Neural progenitor cell (in vitro differentiated cells): ENCODE measurements at regions not wholly inside any gene's neighbourhood (a gene's known extent, or its start where the extent isn't known, plus 50 kb on each side); places are given as distances from the start of the nearest gene placed in this dataset.

Experiments
- DNase-seq: peaks from one replicate; pipeline ENCODE4 v3.0.0-alpha.2; 2016; ENCODE audit warnings: low spot score
- H2AFZ ChIP-seq: fragments of 200-600 bp; sonication (generic); replicated peaks from 2 replicates; pipeline ENCODE4 v1.6.1; 2016; ENCODE audit warnings: antibody characterized with exemption
- H3F3A ChIP-seq: fragments of 200-600 bp; sonication (generic); 2 replicates; pipeline ENCODE4 v1.6.1; 2016; ENCODE audit warnings: antibody characterized with exemption, low read depth
- H3K27ac ChIP-seq: fragments of 200-600 bp; sonication (generic); 2 replicates; pipeline ENCODE4 v1.5.1; 2016; ENCODE audit warnings: mild to moderate bottlenecking
- H3K27me3 ChIP-seq: fragments of 200-600 bp; sonication (generic); 2 replicates; pipeline ENCODE4 v1.6.1; 2016; ENCODE audit warnings: mild to moderate bottlenecking, moderate library complexity
- H3K36me3 ChIP-seq: fragments of 200-600 bp; sonication (generic); 2 replicates; pipeline ENCODE4 v1.5.1; 2016
- H3K4me1 ChIP-seq: fragments of 200-600 bp; sonication (generic); 2 replicates; pipeline ENCODE4 v1.6.1; 2016; ENCODE audit warnings: mixed run types
- H3K4me2 ChIP-seq: fragments of 200-600 bp; sonication (generic); 2 replicates; pipeline ENCODE4 v1.6.1; 2016
- H3K4me3 ChIP-seq: fragments of 200-600 bp; sonication (generic); 2 replicates; pipeline ENCODE4 v1.5.1; 2016
- H3K79me2 ChIP-seq: fragments of 200-600 bp; sonication (generic); 2 replicates; pipeline ENCODE4 v1.6.1; 2016; ENCODE audit warnings: low read depth
- H3K9ac ChIP-seq: fragments of 200-600 bp; sonication (generic); 2 replicates; pipeline ENCODE4 v1.6.1; 2016
- H3K9me3 ChIP-seq: fragments of 200-600 bp; sonication (generic); 2 replicates; pipeline ENCODE4 v1.5.1; 2016; ENCODE audit warnings: low read depth
- H4K20me1 ChIP-seq: fragments of 200-600 bp; sonication (generic); 2 replicates; pipeline ENCODE4 v1.6.1; 2016; ENCODE audit warnings: low read depth
- H3K27ac Mint-ChIP-seq: 3 replicates; pipeline ENCODE4 v1.8.0; 2021; ENCODE audit warnings: mixed read lengths
- H3K27me3 Mint-ChIP-seq: 2 replicates; pipeline ENCODE4 v1.8.0; 2022; ENCODE audit warnings: low read depth, mild to moderate bottlenecking, inconsistent platforms, moderate library complexity, mixed read lengths; ENCODE audit not compliant: insufficient read depth
- H3K36me3 Mint-ChIP-seq: 3 replicates; pipeline ENCODE4 v1.8.0; 2021; ENCODE audit warnings: mixed read lengths
- H3K4me1 Mint-ChIP-seq: 3 replicates; pipeline ENCODE4 v1.8.0; 2021; ENCODE audit warnings: mixed read lengths
- H3K4me3 Mint-ChIP-seq: 3 replicates; pipeline ENCODE4 v1.8.0; 2021; ENCODE audit warnings: mild to moderate bottlenecking, moderate library complexity, mixed read lengths
- H3K9me3 Mint-ChIP-seq: 3 replicates; pipeline ENCODE4 v1.8.0; 2020; ENCODE audit warnings: mixed read lengths
- EZH2 ChIP-seq: fragments of 200-600 bp; sonication (generic); IDR thresholded peaks from 2 replicates; pipeline ENCODE4 v1.6.1; 2017; ENCODE audit warnings: antibody characterized with exemption, mild to moderate bottlenecking, moderate library complexity
- EZH2phosphoT487 ChIP-seq: fragments of 200-600 bp; sonication (generic); IDR thresholded peaks from 2 replicates; pipeline ENCODE4 v1.6.1; 2017; ENCODE audit warnings: antibody characterized with exemption
- TF ChIP-seq, protein P1 (sequence below): fragments of 200-600 bp; sonication (generic); IDR thresholded peaks from 2 replicates; pipeline ENCODE4 v1.5.1; 2017; ENCODE audit warnings: antibody characterized with exemption, mild to moderate bottlenecking

DNA sequence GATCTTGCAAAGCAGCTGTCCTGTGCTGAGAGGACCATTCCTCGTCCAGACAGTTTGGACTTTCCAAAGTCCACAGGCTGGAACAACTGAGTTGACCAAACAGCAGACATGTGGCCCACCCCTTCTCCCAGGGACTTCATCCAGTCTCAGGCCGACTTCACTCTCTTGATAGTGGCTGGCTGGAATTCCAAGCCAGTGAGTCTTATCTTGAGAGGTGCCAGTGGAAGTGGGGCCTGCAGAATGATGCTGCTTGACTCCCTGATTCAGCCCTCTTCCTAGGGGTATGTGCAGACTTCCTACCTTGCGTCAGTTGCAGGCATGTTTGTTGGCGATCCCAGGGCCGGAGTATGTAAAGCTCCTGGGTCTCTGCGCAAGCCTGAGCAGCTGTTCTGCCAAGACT, 131.4 kb upstream of the TSLP start:
- H3K4me3 ChIP-seq: no peak overlapping the region
- no peak overlapping the region for H3K4me2 ChIP-seq
- H3K9ac ChIP-seq: no peak overlapping the region
- no peak overlapping the region for H2AFZ ChIP-seq
- H3K36me3 Mint-ChIP-seq: no peaks in the 10 kb centered on the region
- H3K4me3 Mint-ChIP-seq: no peak overlapping the region
- no peaks in the 10 kb centered on the region for H3K27me3 Mint-ChIP-seq
- no peaks in the 10 kb centered on the region for H3K9me3 Mint-ChIP-seq
- no peaks in the 10 kb centered on the region for H3K79me2 ChIP-seq
- no peaks in the 10 kb centered on the region for H3F3A ChIP-seq
- no peaks in the 10 kb centered on the region for H3K27me3 ChIP-seq
- no peaks in the 10 kb centered on the region for H3K4me1 Mint-ChIP-seq
- H3K27ac Mint-ChIP-seq: no peak overlapping the region
- TF ChIP-seq EZH2phosphoT487 (no peak), EZH2 (no peak)
- TF ChIP-seq, protein P1, sequence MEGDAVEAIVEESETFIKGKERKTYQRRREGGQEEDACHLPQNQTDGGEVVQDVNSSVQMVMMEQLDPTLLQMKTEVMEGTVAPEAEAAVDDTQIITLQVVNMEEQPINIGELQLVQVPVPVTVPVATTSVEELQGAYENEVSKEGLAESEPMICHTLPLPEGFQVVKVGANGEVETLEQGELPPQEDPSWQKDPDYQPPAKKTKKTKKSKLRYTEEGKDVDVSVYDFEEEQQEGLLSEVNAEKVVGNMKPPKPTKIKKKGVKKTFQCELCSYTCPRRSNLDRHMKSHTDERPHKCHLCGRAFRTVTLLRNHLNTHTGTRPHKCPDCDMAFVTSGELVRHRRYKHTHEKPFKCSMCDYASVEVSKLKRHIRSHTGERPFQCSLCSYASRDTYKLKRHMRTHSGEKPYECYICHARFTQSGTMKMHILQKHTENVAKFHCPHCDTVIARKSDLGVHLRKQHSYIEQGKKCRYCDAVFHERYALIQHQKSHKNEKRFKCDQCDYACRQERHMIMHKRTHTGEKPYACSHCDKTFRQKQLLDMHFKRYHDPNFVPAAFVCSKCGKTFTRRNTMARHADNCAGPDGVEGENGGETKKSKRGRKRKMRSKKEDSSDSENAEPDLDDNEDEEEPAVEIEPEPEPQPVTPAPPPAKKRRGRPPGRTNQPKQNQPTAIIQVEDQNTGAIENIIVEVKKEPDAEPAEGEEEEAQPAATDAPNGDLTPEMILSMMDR: no peak
- no peaks in the 10 kb centered on the region for H3K9me3 ChIP-seq
- H3K27ac ChIP-seq: no peak overlapping the region
- H4K20me1 ChIP-seq: no peaks in the 10 kb centered on the region
- no peaks in the 10 kb centered on the region for H3K4me1 ChIP-seq
- DNase-seq: no peak
- no peaks in the 10 kb centered on the region for H3K36me3 ChIP-seq

DNA sequence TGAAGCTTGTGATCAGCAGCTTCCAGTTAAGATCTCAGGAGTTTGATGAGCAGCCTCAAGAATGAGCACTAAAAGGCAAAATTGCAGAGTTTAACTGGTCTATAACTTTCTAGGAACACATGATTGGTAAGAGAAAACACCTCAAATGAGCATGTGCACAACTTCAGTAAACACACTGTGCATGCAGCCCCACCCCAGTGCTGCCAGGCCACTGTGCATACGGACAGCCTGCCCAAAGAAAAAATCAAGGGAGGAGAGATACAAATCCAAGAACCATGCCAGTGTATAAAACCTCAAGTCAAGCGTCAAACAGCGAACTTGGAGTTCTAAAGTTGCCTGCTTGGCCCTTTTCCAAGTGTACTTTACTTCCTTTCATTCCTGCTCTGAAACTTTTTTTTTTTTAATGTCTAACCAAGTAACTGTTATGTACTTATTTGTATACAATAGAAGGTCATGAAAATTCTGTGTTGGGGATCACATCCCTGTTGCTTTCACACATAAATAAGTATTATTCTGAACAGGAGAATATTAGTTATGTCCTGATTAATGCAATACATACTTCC, 125.6 kb upstream of the TSLP start:
- Histone ChIP-seq H2AFZ (no peak overlapping the region), H3F3A (no peaks in the 10 kb centered on the region), H3K36me3 (no peaks in the 10 kb centered on the region), H3K4me3 (no peak overlapping the region), H4K20me1 (no peaks in the 10 kb centered on the region), H3K4me1 (no peaks in the 10 kb centered on the region), H3K9me3 (no peaks in the 10 kb centered on the region), H3K4me2 (no peak overlapping the region), H3K9ac (no peak overlapping the region), H3K27me3 (no peaks in the 10 kb centered on the region), H3K79me2 (no peaks in the 10 kb centered on the region), H3K27ac (no peak overlapping the region)
- DNase-seq: no peak
- Mint-ChIP-seq H3K27ac (no peak overlapping the region), H3K9me3 (no peaks in the 10 kb centered on the region), H3K36me3 (no peaks in the 10 kb centered on the region), H3K27me3 (no peaks in the 10 kb centered on the region), H3K4me3 (no peak overlapping the region), H3K4me1 (no peaks in the 10 kb centered on the region)
- TF ChIP-seq, protein P1: no peak
- TF ChIP-seq EZH2 (no peak), EZH2phosphoT487 (no peak)

DNA sequence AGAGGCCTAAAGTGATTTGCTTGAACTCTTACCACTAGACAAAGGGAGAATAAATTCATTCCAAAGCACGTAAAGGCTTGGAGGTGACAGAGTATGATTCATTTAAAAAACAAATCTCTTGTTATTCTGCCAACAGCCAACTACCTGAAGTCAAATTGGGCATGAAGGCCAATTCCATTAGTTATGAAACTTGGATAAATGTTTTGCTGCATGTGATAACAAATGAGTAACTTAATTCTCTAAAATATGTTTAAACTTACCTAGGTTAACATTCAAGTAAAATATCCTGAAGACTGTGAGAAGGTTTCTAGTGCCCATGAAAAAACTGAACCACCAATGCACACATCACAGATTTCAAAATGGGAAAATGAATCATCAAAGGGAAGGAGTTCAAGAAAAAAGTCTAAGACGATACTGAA, 120.1 kb upstream of the TSLP start:
- H3K27me3 Mint-ChIP-seq: no peaks in the 10 kb centered on the region
- no peak overlapping the region for H3K27ac Mint-ChIP-seq
- no peak overlapping the region for H3K4me3 ChIP-seq
- H3K4me2 ChIP-seq: no peak overlapping the region
- H3K4me1 ChIP-seq: no peaks in the 10 kb centered on the region
- H3K79me2 ChIP-seq: no peaks in the 10 kb centered on the region
- no peaks in the 10 kb centered on the region for H3K36me3 Mint-ChIP-seq
- H4K20me1 ChIP-seq: no peaks in the 10 kb centered on the region
- H2AFZ ChIP-seq: no peak overlapping the region
- no peaks in the 10 kb centered on the region for H3K4me1 Mint-ChIP-seq
- no peaks in the 10 kb centered on the region for H3K27me3 ChIP-seq
- no peaks in the 10 kb centered on the region for H3K9me3 Mint-ChIP-seq
- TF ChIP-seq EZH2 (no peak), EZH2phosphoT487 (no peak)
- TF ChIP-seq, protein P1: no peak
- no peak overlapping the region for H3K27ac ChIP-seq
- H3K4me3 Mint-ChIP-seq: no peak overlapping the region
- no peaks in the 10 kb centered on the region for H3F3A ChIP-seq
- H3K9ac ChIP-seq: no peak overlapping the region
- DNase-seq: no peak
- no peaks in the 10 kb centered on the region for H3K36me3 ChIP-seq
- no peaks in the 10 kb centered on the region for H3K9me3 ChIP-seq
